AG09309 (cell line): ENCODE measurements at regions not wholly inside any gene's neighbourhood (a gene's known extent, or its start where the extent isn't known, plus 50 kb on each side); places are given as distances from the start of the nearest gene placed in this dataset.

Source experiments
- DNase-seq: peaks from one replicate; pipeline ENCODE4 v3.0.0-alpha.2; 2010; ENCODE audit warnings: low read depth
- H3K4me3 ChIP-seq: 2 replicates; pipeline ENCODE4 v1.5.1; 2011; ENCODE audit warnings: mild to moderate bottlenecking, low read depth, low read length, moderate library complexity; ENCODE audit not compliant: control insufficient read depth
- TF ChIP-seq, protein P1 (sequence below): IDR thresholded peaks from 2 replicates; pipeline ENCODE4 v1.5.1; 2011; ENCODE audit warnings: mild to moderate bottlenecking, low read depth, low read length, inconsistent platforms; ENCODE audit not compliant: insufficient read depth, control insufficient read depth; ENCODE audit errors: missing control alignments

DNA sequence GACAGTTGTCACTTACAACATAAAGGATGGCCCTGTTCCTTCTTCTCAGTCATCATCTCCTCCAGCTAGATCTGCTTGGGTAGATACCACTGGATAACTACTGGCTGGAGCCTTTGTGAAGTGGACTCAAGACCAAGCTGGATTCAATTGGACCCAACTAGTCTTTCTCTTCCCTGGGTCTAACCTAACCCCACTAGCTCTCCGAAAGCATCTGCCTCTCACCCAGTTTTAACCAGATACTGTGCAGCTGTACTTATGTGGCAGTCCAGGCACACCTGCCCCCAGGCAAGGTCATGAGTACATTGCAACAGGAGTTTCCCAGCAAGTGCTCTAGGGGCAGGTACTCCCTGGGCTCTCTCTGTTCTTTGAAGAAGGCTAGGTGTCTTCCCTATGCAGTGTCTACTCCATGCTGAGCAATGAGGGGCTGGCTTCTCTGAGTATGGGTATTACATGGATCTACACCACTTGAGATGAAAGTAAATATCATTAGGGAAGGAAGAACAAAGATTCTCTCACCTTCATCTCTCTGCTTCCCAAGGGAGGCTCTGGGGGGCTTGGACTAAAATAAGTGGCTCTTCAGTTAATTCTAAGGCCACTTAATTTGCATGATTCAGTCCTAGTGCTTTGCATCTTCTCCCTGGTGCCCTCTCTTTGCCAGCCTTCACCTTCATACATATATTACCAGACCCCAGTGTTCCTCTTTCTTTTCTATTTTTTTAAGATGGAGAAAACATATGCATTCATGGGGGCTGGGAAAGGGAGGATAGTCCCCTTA is 236.1 kb downstream of the NXPE2 start:
- no peak overlapping the region for H3K4me3 ChIP-seq
- DNase-seq, result no peak
- TF ChIP-seq, protein P1, sequence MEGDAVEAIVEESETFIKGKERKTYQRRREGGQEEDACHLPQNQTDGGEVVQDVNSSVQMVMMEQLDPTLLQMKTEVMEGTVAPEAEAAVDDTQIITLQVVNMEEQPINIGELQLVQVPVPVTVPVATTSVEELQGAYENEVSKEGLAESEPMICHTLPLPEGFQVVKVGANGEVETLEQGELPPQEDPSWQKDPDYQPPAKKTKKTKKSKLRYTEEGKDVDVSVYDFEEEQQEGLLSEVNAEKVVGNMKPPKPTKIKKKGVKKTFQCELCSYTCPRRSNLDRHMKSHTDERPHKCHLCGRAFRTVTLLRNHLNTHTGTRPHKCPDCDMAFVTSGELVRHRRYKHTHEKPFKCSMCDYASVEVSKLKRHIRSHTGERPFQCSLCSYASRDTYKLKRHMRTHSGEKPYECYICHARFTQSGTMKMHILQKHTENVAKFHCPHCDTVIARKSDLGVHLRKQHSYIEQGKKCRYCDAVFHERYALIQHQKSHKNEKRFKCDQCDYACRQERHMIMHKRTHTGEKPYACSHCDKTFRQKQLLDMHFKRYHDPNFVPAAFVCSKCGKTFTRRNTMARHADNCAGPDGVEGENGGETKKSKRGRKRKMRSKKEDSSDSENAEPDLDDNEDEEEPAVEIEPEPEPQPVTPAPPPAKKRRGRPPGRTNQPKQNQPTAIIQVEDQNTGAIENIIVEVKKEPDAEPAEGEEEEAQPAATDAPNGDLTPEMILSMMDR, result no peak

DNA sequence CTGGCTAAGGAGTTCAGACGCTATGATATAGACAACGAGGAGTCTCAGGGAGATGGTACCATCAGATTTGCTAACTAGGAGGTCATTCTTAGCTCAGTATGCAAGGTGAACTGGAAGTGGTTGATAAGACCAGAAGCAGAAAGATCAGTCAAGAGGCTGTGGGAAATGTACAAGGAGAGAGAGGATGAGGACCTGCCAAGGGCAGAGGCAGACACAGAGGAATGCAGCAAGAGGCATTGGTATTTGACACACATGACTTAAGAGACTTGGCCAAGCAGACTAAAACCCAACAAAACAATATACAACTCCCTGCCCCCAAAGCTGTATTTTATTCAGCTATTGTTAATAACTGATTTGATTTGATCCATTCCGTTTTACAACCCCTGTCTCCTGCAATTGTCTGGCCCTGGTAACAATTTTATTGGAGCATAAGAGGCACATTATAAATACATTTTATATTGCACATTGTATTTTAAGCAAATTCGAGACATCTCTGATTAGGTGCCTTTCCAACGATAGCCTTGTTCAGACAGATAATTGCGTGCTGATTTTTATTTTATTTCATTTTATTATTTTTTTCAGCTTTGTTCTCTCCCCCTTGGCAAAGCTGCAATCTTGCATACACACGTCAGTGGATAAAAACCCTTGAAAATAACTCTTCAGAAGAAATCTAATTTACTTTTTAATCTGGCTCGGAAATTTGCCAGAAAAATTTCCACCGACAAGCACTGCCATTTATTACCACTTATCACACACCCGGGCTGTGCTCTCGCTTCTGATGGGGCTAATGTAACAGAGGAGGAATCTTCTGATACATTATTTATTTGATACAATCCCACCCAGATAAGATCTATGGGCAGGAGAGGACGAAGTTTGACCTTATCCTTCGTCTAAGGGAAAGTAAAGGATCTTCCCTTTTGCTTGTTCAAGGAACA is 237.8 kb downstream of the NXPE2 start:
- TF ChIP-seq, protein P1, result no peak
- no peak for DNase-seq
- H3K4me3 ChIP-seq, result no peak overlapping the region

DNA sequence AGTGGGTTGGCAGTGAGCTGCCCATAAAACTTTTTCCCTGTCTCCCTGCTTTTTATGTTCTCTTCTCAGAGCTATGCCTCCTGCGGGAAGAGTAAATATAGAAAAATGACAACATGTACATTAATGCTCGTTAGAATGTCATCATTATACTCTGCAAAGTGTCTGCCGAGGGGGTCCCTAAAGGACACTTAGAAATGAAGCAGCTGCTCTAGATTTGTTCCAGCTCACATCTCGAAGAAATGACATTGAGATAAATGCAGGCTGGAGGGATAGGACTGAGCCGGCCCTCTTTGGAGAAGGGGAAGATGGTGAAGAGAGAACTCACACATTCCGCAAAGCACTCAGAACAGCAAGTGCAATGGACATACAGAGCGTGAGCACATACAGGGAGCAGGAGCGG is 240.0 kb downstream of the NXPE2 start:
- DNase-seq, result no peak
- TF ChIP-seq, protein P1, result no peak
- no peak overlapping the region for H3K4me3 ChIP-seq

DNA sequence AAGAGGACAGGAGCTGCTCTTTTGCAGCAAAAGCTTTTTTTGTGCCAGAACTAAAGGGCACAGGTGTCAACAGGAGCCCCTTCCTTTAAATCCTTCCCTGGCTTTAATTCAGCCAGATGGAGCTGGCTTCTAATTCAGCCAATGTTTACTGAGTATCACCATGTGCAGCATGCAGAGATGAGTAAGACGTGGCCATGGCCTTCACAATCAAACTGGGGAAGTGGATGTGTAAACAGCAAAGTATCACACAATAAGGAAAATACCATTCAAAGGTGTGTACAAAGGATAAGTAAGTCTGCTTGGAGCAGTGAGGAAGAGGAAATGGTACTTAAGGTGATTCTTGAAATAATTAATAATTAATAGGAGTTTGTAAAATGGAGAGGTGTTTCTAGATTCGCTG is 243.4 kb downstream of the NXPE2 start:
- TF ChIP-seq, protein P1, result no peak
- H3K4me3 ChIP-seq, result no peak overlapping the region
- no peak for DNase-seq

DNA sequence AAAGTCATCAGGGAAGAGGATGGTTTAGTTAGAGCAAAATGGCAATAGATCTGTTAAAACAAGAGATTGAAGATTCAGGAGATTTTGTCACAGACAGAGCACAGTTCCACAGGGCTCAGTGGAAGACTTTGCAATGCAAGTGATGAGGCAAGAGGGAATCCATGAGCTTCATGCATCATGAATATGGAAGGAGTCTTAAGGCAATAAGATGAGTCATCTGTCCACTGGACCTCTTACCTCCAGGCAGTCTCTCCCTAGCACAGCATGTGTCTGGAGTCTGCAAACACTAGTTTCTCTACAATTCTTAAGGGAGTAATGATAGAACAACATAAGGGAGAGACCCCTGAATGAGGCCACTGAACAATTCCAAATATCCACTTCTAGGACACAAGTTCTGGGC is 245.7 kb downstream of the NXPE2 start:
- TF ChIP-seq, protein P1, result no peak
- DNase-seq, result no peak
- no peak overlapping the region for H3K4me3 ChIP-seq

DNA sequence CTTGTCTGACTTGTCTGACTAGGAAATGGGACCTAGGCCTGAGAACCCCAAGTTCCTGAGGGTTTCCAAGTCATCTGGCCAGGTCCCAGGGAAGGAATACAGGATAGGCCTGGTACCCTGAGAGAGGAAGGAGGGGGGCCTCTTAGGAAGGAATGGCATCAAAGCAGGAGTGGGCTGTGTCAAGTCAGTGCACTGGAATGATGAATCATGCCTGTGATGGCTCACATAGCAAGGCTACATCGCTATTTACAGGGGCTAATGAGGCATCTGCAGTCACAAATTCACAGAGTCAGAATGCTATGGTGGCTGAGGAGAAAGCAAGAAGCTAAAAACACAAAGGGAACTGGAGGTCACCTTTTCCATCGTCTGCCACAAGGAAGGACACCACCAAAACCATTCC is 247.3 kb downstream of the NXPE2 start:
- TF ChIP-seq, protein P1, result no peak
- no peak overlapping the region for H3K4me3 ChIP-seq
- DNase-seq, result no peak
